Ovary (tissue), 7 donors: ENCODE measurements at regions not wholly inside any gene's neighbourhood (a gene's known extent, or its start where the extent isn't known, plus 50 kb on each side); places are given as distances from the start of the nearest gene placed in this dataset.

ENCODE experiments used
- DNase-seq, 5 donors: peaks; one replicate each; pipeline ENCODE4 v3.0.0-alpha.2; 2019 to 2020
- H3K27ac ChIP-seq, 2 donors: fragments of 200-600 bp; one replicate each; pipeline versions ENCODE4 v1.5.1 to v1.8.0; 2019 to 2022
- H3K27me3 ChIP-seq: fragments of 200-600 bp; one replicate; pipeline ENCODE4 v1.8.0; 2022
- H3K36me3 ChIP-seq: fragments of 200-600 bp; sonication (generic); one replicate; pipeline ENCODE4 v1.5.1; 2019
- H3K4me1 ChIP-seq: one replicate; pipeline ENCODE4 v1.8.1; 2013; ENCODE audit warnings: mild to moderate bottlenecking, moderate library complexity; ENCODE audit not compliant: insufficient read depth
- H3K4me3 ChIP-seq: fragments of 200-600 bp; sonication (generic); one replicate; pipeline ENCODE4 v1.5.1; 2017
- H3K9me3 ChIP-seq, 2 donors: fragments of 200-600 bp in 1 of 2; sonication (generic) in 1 of 2; one replicate each; pipeline versions ENCODE4 v1.5.1 to v1.8.1; 2013 to 2019; ENCODE audit warnings: mild to moderate bottlenecking in 1 of 2, moderate library complexity in 1 of 2
- EP300 ChIP-seq: sonication (generic); formaldehyde crosslinking; IDR thresholded peaks from one replicate; pipeline ENCODE4 v1.6.1; 2017; ENCODE audit warnings: antibody characterized with exemption
- POLR2A ChIP-seq: fragments of 450-650 bp; IDR thresholded peaks from one replicate; pipeline ENCODE4 v1.6.1; 2017; ENCODE audit warnings: antibody characterized with exemption, mild to moderate bottlenecking, moderate library complexity
- WGBS, 3 donors: extraction: QIAGEN DNeasy Blood & Tissue Kit in 1 of 3; methylation state at CpG; one replicate each; pipeline versions ENCODE4 v1.1.5 to v1.1.7; 2013 to 2017; 5-methylcytosine and 5-hydroxymethylcytosine counted together
- intact Hi-C, 4 donors: fragments of 100-400 bp; cut with DNase I; formaldehyde crosslinking; loops; one replicate each; pipeline versions ENCODE4 v1.11.0 to v1.15.1; 2022 to 2023
- TF ChIP-seq, protein P1 (sequence below), 3 donors: fragments of 450-650 bp in 2 of 3; fragments of 200-600 bp in 1 of 3; IDR thresholded peaks; one replicate each; pipeline versions ENCODE4 v1.5.1 to v1.8.0; 2016 to 2022; ENCODE audit warnings: antibody characterized with exemption in 3 of 3, mild to moderate bottlenecking in 1 of 3
- donor health status: DM: no; HTN: no; CAD: no; lungs with moderate emphysema.
- donor health status: DM: no; HTN: no; CAD: no.
- donor health status: Bipolar disorder and iron deficiency.
- donor health status: DM: no; HTN: no; CAD: no.
- donor health status: DM: yes; HTN: yes; CAD: no.

DNA sequence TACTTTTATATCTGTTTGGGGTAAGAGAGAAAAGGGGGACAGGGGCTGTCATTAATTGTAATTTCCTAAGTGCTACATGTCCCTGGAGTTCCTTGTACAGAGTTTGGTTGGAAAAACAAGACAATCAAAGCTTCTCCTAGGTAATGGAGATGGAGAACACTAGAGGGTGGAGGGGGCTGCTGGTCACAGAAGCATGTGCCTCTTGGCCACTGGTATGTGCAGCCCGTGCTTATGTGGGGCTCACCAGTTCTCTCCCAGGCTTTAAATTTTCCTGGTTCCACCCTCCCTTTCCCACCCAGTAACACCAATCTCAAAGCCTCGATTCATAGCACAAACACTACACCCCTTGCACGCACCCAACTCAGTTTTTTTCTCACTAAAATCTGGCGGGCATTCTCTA, 165.6 kb downstream of the SAMD5 start:
- no peak for TF ChIP-seq POLR2A
- no peak for TF ChIP-seq EP300
- TF ChIP-seq, protein P1, sequence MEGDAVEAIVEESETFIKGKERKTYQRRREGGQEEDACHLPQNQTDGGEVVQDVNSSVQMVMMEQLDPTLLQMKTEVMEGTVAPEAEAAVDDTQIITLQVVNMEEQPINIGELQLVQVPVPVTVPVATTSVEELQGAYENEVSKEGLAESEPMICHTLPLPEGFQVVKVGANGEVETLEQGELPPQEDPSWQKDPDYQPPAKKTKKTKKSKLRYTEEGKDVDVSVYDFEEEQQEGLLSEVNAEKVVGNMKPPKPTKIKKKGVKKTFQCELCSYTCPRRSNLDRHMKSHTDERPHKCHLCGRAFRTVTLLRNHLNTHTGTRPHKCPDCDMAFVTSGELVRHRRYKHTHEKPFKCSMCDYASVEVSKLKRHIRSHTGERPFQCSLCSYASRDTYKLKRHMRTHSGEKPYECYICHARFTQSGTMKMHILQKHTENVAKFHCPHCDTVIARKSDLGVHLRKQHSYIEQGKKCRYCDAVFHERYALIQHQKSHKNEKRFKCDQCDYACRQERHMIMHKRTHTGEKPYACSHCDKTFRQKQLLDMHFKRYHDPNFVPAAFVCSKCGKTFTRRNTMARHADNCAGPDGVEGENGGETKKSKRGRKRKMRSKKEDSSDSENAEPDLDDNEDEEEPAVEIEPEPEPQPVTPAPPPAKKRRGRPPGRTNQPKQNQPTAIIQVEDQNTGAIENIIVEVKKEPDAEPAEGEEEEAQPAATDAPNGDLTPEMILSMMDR (IDR thresholded peaks at IDR 0.05), result no peak
- WGBS, 3 donors, result 86 to 94% (median 90%) methylated on average over 4 of the region's 4 CpGs

DNA sequence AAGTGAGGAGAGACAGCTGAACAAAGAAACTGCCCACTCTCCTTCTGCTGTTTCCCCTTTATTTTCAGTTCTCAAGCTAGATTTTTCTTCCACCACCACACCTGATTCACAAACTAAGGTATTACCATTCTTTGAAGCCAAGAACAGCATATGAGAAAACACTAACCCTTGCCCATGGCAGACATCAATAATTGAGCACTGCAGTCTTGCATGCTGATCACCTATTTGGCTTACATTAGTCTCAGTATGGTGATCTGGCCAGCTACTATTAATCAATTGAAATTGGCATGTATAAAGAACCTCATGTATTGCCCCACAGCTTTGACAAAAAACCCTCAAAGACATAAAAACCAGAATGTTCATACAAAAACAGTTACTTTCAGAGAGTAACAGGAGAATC, 166.3 kb downstream of the SAMD5 start:
- Histone ChIP-seq H3K27ac (no peak overlapping the region), H3K9me3 (no peaks in the 10 kb centered on the region), H3K36me3 (no peaks in the 10 kb centered on the region), H3K4me3 (no peak overlapping the region), H3K4me1 (no peaks in the 10 kb centered on the region), H3K27me3 (no peaks in the 10 kb centered on the region)
- TF ChIP-seq POLR2A (no peak), EP300 (no peak)
- TF ChIP-seq, protein P1 (IDR thresholded peaks at IDR 0.05), result no peak
- intact Hi-C loops, result no loop called here
- DNase-seq, result no peak

More for the DNA sequence above, 165.6 kb downstream of the SAMD5 start:
- no peak overlapping the region for H3K4me3 ChIP-seq
- H3K27me3 ChIP-seq, result no peaks in the 10 kb centered on the region
- no peaks in the 10 kb centered on the region for H3K4me1 ChIP-seq
- no peak for DNase-seq
- H3K27ac ChIP-seq, result no peak overlapping the region
- no peaks in the 10 kb centered on the region for H3K36me3 ChIP-seq
- no peaks in the 10 kb centered on the region for H3K9me3 ChIP-seq
- intact Hi-C loops, result no loop called here

DNA sequence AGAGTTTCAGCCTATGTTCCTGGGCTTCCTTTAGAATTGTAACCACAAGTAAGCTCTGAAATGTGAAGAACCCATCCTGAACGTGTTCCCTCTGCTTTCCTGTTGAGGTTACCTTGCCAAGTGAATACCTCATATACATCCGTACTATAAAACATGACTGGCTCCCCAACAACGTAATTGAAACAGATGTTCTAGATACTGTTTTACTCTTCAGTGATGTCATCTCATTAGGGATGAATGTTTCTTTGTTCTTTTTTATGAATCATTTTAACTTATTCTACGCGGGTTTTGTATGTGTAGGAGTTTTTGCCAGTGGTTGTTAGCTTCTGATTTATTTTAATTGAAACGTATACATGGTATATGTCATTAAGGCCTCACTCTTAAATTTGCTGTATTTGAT, 166.8 kb downstream of the SAMD5 start:
- 81 to 91% (median 91%) methylated on average over 6 of the region's 6 CpGs for WGBS, 3 donors
- H3K36me3 ChIP-seq, result no peaks in the 10 kb centered on the region
- H3K9me3 ChIP-seq, result no peaks in the 10 kb centered on the region
- intact Hi-C loops, result no loop called here
- H3K4me1 ChIP-seq, result no peaks in the 10 kb centered on the region
- DNase-seq, result no peak
- H3K4me3 ChIP-seq, result no peak overlapping the region
- H3K27me3 ChIP-seq, result no peaks in the 10 kb centered on the region
- TF ChIP-seq, protein P1 (IDR thresholded peaks at IDR 0.05), result no peak
- TF ChIP-seq POLR2A, result no peak
- TF ChIP-seq EP300, result no peak
- H3K27ac ChIP-seq, result no peak overlapping the region

DNA sequence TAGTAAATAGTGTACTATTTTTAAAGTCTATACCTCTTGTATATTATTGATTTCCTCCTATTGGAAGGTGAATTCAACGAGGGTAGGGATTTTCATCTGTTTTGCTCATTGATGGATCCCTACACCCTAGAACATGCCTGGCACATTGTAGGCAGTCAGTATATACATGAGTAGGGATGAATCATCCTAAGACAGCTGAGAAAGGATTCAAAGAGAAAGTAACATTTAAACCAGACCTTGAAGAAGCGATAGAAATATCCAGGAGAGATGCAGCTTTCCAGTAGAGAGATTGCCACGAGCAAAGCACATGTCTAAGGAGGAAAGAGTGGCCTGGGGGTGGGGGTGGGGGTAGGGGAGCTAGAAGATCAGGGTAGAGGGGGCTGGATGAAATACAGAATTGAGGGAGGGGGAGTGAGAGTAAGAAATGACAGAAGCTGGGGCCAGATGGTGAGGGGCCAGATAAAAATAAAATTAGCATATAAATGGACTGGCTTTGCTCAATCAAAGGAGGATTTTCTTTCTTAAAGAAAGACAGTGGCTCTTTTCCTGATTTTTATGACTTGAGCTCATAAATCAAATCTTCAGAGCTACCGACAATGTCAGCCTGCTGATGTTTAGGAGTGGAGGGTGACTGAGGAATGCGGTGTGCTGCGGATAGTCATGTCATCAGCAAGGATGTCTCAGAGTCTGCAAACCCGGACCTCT, 168.2 kb downstream of the SAMD5 start:
- no peaks in the 10 kb centered on the region for H3K36me3 ChIP-seq
- 74 to 85% (median 82%) methylated on average over 7 of the region's 7 CpGs for whole genome bisulfite sequencing, 3 donors
- no peak overlapping the region for H3K4me3 ChIP-seq
- intact Hi-C loops, result no loop called here
- DNase-seq, result no peak
- TF ChIP-seq, protein P1 (IDR thresholded peaks at IDR 0.05), result no peak
- TF ChIP-seq POLR2A (no peak), EP300 (no peak)
- no peak overlapping the region for H3K27ac ChIP-seq
- H3K4me1 ChIP-seq, result no peaks in the 10 kb centered on the region
- H3K9me3 ChIP-seq, result no peaks in the 10 kb centered on the region
- H3K27me3 ChIP-seq, result no peaks in the 10 kb centered on the region
